Gastrocnemius medialis (tissue), 4 donors: ENCODE measurements at regions not wholly inside any gene's neighbourhood (a gene's known extent, or its start where the extent isn't known, plus 50 kb on each side); places are given as distances from the start of the nearest gene placed in this dataset.

Experiments used
- CTCF ChIP-seq, 5 experiments: fragments of 450-650 bp in 3 of 5; fragments of 200-600 bp in 2 of 5; sonication (generic) in 2 of 5; IDR thresholded peaks in 4 of 5; conservative IDR thresholded peaks in 1 of 5; 1 replicate in 4 of 5; 2 replicates in 1 of 5; pipeline ENCODE4 v1.5.1; 2016 to 2019; ENCODE audit warnings: antibody characterized with exemption in 5 of 5, mild to moderate bottlenecking in 3 of 5, moderate library complexity in 3 of 5
- POLR2A ChIP-seq, 2 donors: fragments of 450-650 bp; IDR thresholded peaks; one replicate each; pipeline ENCODE4 v1.6.1; 2017; ENCODE audit warnings: antibody characterized with exemption in 2 of 2, mild to moderate bottlenecking in 2 of 2, moderate library complexity in 2 of 2

GRCh38 chr6:23650676-23651075 is 475.3 kb upstream of the NRSN1 start:
- TF ChIP-seq CTCF (IDR thresholded peaks at IDR 0.05 in 4 of 5, conservative IDR thresholded peaks at IDR 0.05 in 1 of 5) = no peak
- TF ChIP-seq POLR2A (IDR thresholded peaks at IDR 0.05) = no peak
